ENCODE measurements at regions not wholly inside any gene's neighbourhood (a gene's known extent, or its start where the extent isn't known, plus 50 kb on each side); places are given as distances from the start of the nearest gene placed in this dataset.

GRCh38 chr10:52523696-52524095 is 209.6 kb downstream of the DKK1 start:
- TF ChIP-seq CTCF (IDR thresholded peaks at IDR 0.05; ENCODE audit: insufficient read depth, low read depth, low read length) (no peak), EZH2 (IDR thresholded peaks at IDR 0.05; ENCODE audit: insufficient read depth, low read length) (no peak)

All from astrocyte (in vitro differentiated cells and primary cell).